ENCODE measurements at regions not wholly inside any gene's neighbourhood (a gene's known extent, or its start where the extent isn't known, plus 50 kb on each side); places are given as distances from the start of the nearest gene placed in this dataset.

GRCh38 chr5:24904981-24905517, 260.3 kb upstream of the CDH10 start:
- Histone ChIP-seq H3K4me2 (ENCODE audit: low read depth, low read length, poor library complexity, severe bottlenecking) (no peak overlapping the region), H3K27ac (ENCODE audit: low read length) (no peak overlapping the region), H4K20me1 (ENCODE audit: insufficient read depth, low read depth, low read length) (no peaks in the 10 kb centered on the region), H3K9me2 (replicated peaks; ENCODE audit: insufficient read depth, low read length) (no peaks in the 10 kb centered on the region), H3K36me3 (ENCODE audit: insufficient read depth, low read length) (no peaks in the 10 kb centered on the region), H3K27me3 (ENCODE audit: low read length) (no peaks in the 10 kb centered on the region), H3K79me2 (ENCODE audit: low read length) (no peaks in the 10 kb centered on the region), H3K4me3 (ENCODE audit: low read length) (no peak overlapping the region), H3K4me1 (ENCODE audit: low read length) (no peaks in the 10 kb centered on the region), H3K9ac (ENCODE audit: low read length) (no peak overlapping the region), H3K9me3 (ENCODE audit: low read length) (no peaks in the 10 kb centered on the region), H2AFZ (ENCODE audit: low read length) (no peak overlapping the region)
- DNase-seq: no peak

GRCh38 chr5:24899180-24899579, 254.4 kb upstream of the CDH10 start:
- no peak overlapping the region for H3K9ac ChIP-seq (ENCODE audit: low read length)

GRCh38 chr5:24864244-24864643, 219.5 kb upstream of the CDH10 start:
- no peak overlapping the region for H2AFZ ChIP-seq (ENCODE audit: low read length)
- no peak overlapping the region for H3K4me2 ChIP-seq (ENCODE audit: low read depth, low read length, poor library complexity, severe bottlenecking)
- H3K79me2 ChIP-seq (ENCODE audit: low read length): no peaks in the 10 kb centered on the region
- H3K27ac ChIP-seq (ENCODE audit: low read length): no peak overlapping the region
- H3K9me2 ChIP-seq (replicated peaks; ENCODE audit: insufficient read depth, low read length): 0 out of 2 replicates have a peak, but pooled peaks cover under 1% of the 10 kb centered on the region
- no peaks in the 10 kb centered on the region for H3K9me3 ChIP-seq (ENCODE audit: low read length)
- H3K36me3 ChIP-seq (ENCODE audit: insufficient read depth, low read length): no peaks in the 10 kb centered on the region
- H3K9ac ChIP-seq (ENCODE audit: low read length): no peak overlapping the region
- H3K27me3 ChIP-seq (ENCODE audit: low read length): no peaks in the 10 kb centered on the region
- H3K4me3 ChIP-seq (ENCODE audit: low read length): no peak overlapping the region
- no peaks in the 10 kb centered on the region for H4K20me1 ChIP-seq (ENCODE audit: insufficient read depth, low read depth, low read length)
- DNase-seq: no peak
- no peaks in the 10 kb centered on the region for H3K4me1 ChIP-seq (ENCODE audit: low read length)

More at GRCh38 chr5:24899180-24899579, 254.4 kb upstream of the CDH10 start:
- no peak overlapping the region for H3K4me2 ChIP-seq (ENCODE audit: low read depth, low read length, poor library complexity, severe bottlenecking)
- H3K9me3 ChIP-seq (ENCODE audit: low read length): peaks cover 6% of the 10 kb centered on the region; the same call in 1 of the 2 replicates
- H3K27me3 ChIP-seq (ENCODE audit: low read length): no peaks in the 10 kb centered on the region
- no peaks in the 10 kb centered on the region for H3K9me2 ChIP-seq (replicated peaks; ENCODE audit: insufficient read depth, low read length)
- H3K4me1 ChIP-seq (ENCODE audit: low read length): no peaks in the 10 kb centered on the region
- no peaks in the 10 kb centered on the region for H3K36me3 ChIP-seq (ENCODE audit: insufficient read depth, low read length)
- no peak overlapping the region for H3K4me3 ChIP-seq (ENCODE audit: low read length)
- DNase-seq: no peak
- H2AFZ ChIP-seq (ENCODE audit: low read length): no peak overlapping the region
- H4K20me1 ChIP-seq (ENCODE audit: insufficient read depth, low read depth, low read length): no peaks in the 10 kb centered on the region
- no peak overlapping the region for H3K27ac ChIP-seq (ENCODE audit: low read length)
- H3K79me2 ChIP-seq (ENCODE audit: low read length): no peaks in the 10 kb centered on the region

GRCh38 chr5:24862117-24862516, 217.3 kb upstream of the CDH10 start:
- Histone ChIP-seq H3K9ac (ENCODE audit: low read length) (no peak overlapping the region), H3K4me1 (ENCODE audit: low read length) (no peaks in the 10 kb centered on the region), H3K27ac (ENCODE audit: low read length) (no peak overlapping the region), H3K79me2 (ENCODE audit: low read length) (no peaks in the 10 kb centered on the region), H4K20me1 (ENCODE audit: insufficient read depth, low read depth, low read length) (no peaks in the 10 kb centered on the region), H3K27me3 (ENCODE audit: low read length) (no peaks in the 10 kb centered on the region), H3K4me3 (ENCODE audit: low read length) (no peak overlapping the region), H3K9me2 (replicated peaks; ENCODE audit: insufficient read depth, low read length) (0 out of 2 replicates have a peak, but pooled peaks cover 3% of the 10 kb centered on the region), H3K36me3 (ENCODE audit: insufficient read depth, low read length) (no peaks in the 10 kb centered on the region), H3K4me2 (ENCODE audit: low read depth, low read length, poor library complexity, severe bottlenecking) (no peak overlapping the region), H2AFZ (ENCODE audit: low read length) (no peak overlapping the region), H3K9me3 (ENCODE audit: low read length) (no peaks in the 10 kb centered on the region)
- DNase-seq: no peak

GRCh38 chr5:24855485-24855884, 210.7 kb upstream of the CDH10 start:
- Histone ChIP-seq H3K36me3 (ENCODE audit: insufficient read depth, low read length) (no peaks in the 10 kb centered on the region), H3K79me2 (ENCODE audit: low read length) (no peaks in the 10 kb centered on the region), H3K9me2 (replicated peaks; ENCODE audit: insufficient read depth, low read length) (0 out of 2 replicates have a peak, but pooled peaks cover 3% of the 10 kb centered on the region), H3K27ac (ENCODE audit: low read length) (no peak overlapping the region), H3K4me2 (ENCODE audit: low read depth, low read length, poor library complexity, severe bottlenecking) (no peak overlapping the region), H3K4me3 (ENCODE audit: low read length) (no peak overlapping the region), H4K20me1 (ENCODE audit: insufficient read depth, low read depth, low read length) (no peaks in the 10 kb centered on the region), H3K9ac (ENCODE audit: low read length) (no peak overlapping the region), H3K4me1 (ENCODE audit: low read length) (no peaks in the 10 kb centered on the region), H2AFZ (ENCODE audit: low read length) (no peak overlapping the region), H3K27me3 (ENCODE audit: low read length) (no peaks in the 10 kb centered on the region), H3K9me3 (ENCODE audit: low read length) (peaks cover 2% of the 10 kb centered on the region)
- no peak for DNase-seq

GRCh38 chr5:24854850-24855249, 210.1 kb upstream of the CDH10 start:
- H3K9ac ChIP-seq (ENCODE audit: low read length): no peak overlapping the region
- H3K79me2 ChIP-seq (ENCODE audit: low read length): no peaks in the 10 kb centered on the region
- no peak overlapping the region for H3K4me2 ChIP-seq (ENCODE audit: low read depth, low read length, poor library complexity, severe bottlenecking)
- H3K4me1 ChIP-seq (ENCODE audit: low read length): no peaks in the 10 kb centered on the region
- H3K9me2 ChIP-seq (replicated peaks; ENCODE audit: insufficient read depth, low read length): 0 out of 2 replicates have a peak, but pooled peaks cover 3% of the 10 kb centered on the region
- no peaks in the 10 kb centered on the region for H3K27me3 ChIP-seq (ENCODE audit: low read length)
- no peak overlapping the region for H2AFZ ChIP-seq (ENCODE audit: low read length)
- H3K36me3 ChIP-seq (ENCODE audit: insufficient read depth, low read length): no peaks in the 10 kb centered on the region
- H3K4me3 ChIP-seq (ENCODE audit: low read length): no peak overlapping the region
- peaks cover 2% of the 10 kb centered on the region for H3K9me3 ChIP-seq (ENCODE audit: low read length)
- no peak for DNase-seq
- no peak overlapping the region for H3K27ac ChIP-seq (ENCODE audit: low read length)
- H4K20me1 ChIP-seq (ENCODE audit: insufficient read depth, low read depth, low read length): no peaks in the 10 kb centered on the region

- Histone ChIP-seq H3K27ac (ENCODE audit: low read length) (no peak overlapping the region), H3K4me2 (ENCODE audit: low read depth, low read length, poor library complexity, severe bottlenecking) (no peak overlapping the region), H3K36me3 (ENCODE audit: insufficient read depth, low read length) (no peaks in the 10 kb centered on the region), H3K4me1 (ENCODE audit: low read length) (no peaks in the 10 kb centered on the region), H3K4me3 (ENCODE audit: low read length) (no peak overlapping the region), H3K9me3 (ENCODE audit: low read length) (peaks cover 2% of the 10 kb centered on the region), H3K9ac (ENCODE audit: low read length) (no peak overlapping the region), H3K27me3 (ENCODE audit: low read length) (no peaks in the 10 kb centered on the region), H2AFZ (ENCODE audit: low read length) (no peak overlapping the region), H3K79me2 (ENCODE audit: low read length) (no peaks in the 10 kb centered on the region), H3K9me2 (replicated peaks; ENCODE audit: insufficient read depth, low read length) (0 out of 2 replicates have a peak, but pooled peaks cover 3% of the 10 kb centered on the region), H4K20me1 (ENCODE audit: insufficient read depth, low read depth, low read length) (no peaks in the 10 kb centered on the region)
- no peak for DNase-seq
Observed at GRCh38 chr5:24854350-24854749, 209.6 kb upstream of the CDH10 start.

GRCh38 chr5:24850926-24851486, 206.2 kb upstream of the CDH10 start:
- H3K9me2 ChIP-seq (replicated peaks; ENCODE audit: insufficient read depth, low read length): no peaks in the 10 kb centered on the region
- no peak overlapping the region for H2AFZ ChIP-seq (ENCODE audit: low read length)
- H3K9ac ChIP-seq (ENCODE audit: low read length): no peak overlapping the region
- peaks cover 9% of the 10 kb centered on the region for H3K9me3 ChIP-seq (ENCODE audit: low read length)
- H4K20me1 ChIP-seq (ENCODE audit: insufficient read depth, low read depth, low read length): no peaks in the 10 kb centered on the region
- H3K4me2 ChIP-seq (ENCODE audit: low read depth, low read length, poor library complexity, severe bottlenecking): no peak overlapping the region
- H3K4me3 ChIP-seq (ENCODE audit: low read length): no peak overlapping the region
- H3K79me2 ChIP-seq (ENCODE audit: low read length): no peaks in the 10 kb centered on the region
- no peak overlapping the region for H3K27ac ChIP-seq (ENCODE audit: low read length)
- H3K4me1 ChIP-seq (ENCODE audit: low read length): no peaks in the 10 kb centered on the region
- H3K36me3 ChIP-seq (ENCODE audit: insufficient read depth, low read length): no peaks in the 10 kb centered on the region
- no peaks in the 10 kb centered on the region for H3K27me3 ChIP-seq (ENCODE audit: low read length)
- DNase-seq: no peak
